ENCODE measurements at regions not wholly inside any gene's neighbourhood (a gene's known extent, or its start where the extent isn't known, plus 50 kb on each side); places are given as distances from the start of the nearest gene placed in this dataset.

GRCh38 chr18:67654101-67654500 lies 137.6 kb upstream of the DSEL start:
- Histone ChIP-seq H3K27ac (ENCODE audit: low read depth in 1 of 2, low read length in 2 of 2) (no peak overlapping the region), H3K27me3 (ENCODE audit: control insufficient read depth in 4 of 4, insufficient read depth in 4 of 4, low read length in 3 of 4) (no peaks in the 10 kb centered on the region), H3K9me3 (ENCODE audit: control insufficient read depth in 4 of 4, low read length in 3 of 4) (no peaks in the 10 kb centered on the region), H3K36me3 (ENCODE audit: control insufficient read depth in 4 of 4, insufficient read depth in 3 of 4, low read depth in 1 of 4, low read length in 3 of 4) (no peaks in the 10 kb centered on the region), H3K9ac (ENCODE audit: low read depth in 1 of 2, low read length in 2 of 2) (no peak overlapping the region), H3K4me3 (ENCODE audit: low read depth in 1 of 3, low read length in 3 of 3) (no peak overlapping the region), H3K4me1 (ENCODE audit: control insufficient read depth in 4 of 4, insufficient read depth in 4 of 4, low read length in 3 of 4) (no peaks in the 10 kb centered on the region)
- TF ChIP-seq JUND (IDR thresholded peaks at IDR 0.05) (no peak), HNF4G (IDR thresholded peaks at IDR 0.05) (no peak), ATF3 (IDR thresholded peaks at IDR 0.05) (no peak), NR2F2 (IDR thresholded peaks at IDR 0.05) (no peak), MAX (IDR thresholded peaks at IDR 0.05) (no peak), REST (IDR thresholded peaks at IDR 0.05) (no peak), EGR1 (IDR thresholded peaks at IDR 0.05; ENCODE audit: low read depth in 2 of 2) (no peak), RAD21 (IDR thresholded peaks at IDR 0.05) (no peak), RXRA (IDR thresholded peaks at IDR 0.05) (no peak), HNF4A (conservative IDR thresholded peaks at IDR 0.05) (no peak), SP1 (IDR thresholded peaks at IDR 0.05) (no peak), TAF1 (conservative IDR thresholded peaks at IDR 0.05) (no peak), FOXA2 (IDR thresholded peaks at IDR 0.05) (no peak), ZBTB33 (IDR thresholded peaks at IDR 0.05) (no peak)
- 93% methylated on average over 4 of the region's 4 CpGs for WGBS
- no peak for DNase-seq (ENCODE audit: low spot score)

- no peak overlapping the region for H3K27ac ChIP-seq (ENCODE audit: low read depth in 1 of 2, low read length in 2 of 2)
- no peaks in the 10 kb centered on the region for H3K36me3 ChIP-seq (ENCODE audit: control insufficient read depth in 4 of 4, insufficient read depth in 3 of 4, low read depth in 1 of 4, low read length in 3 of 4)
- no peak for DNase-seq (ENCODE audit: low spot score)
- H3K4me3 ChIP-seq (ENCODE audit: low read depth in 1 of 3, low read length in 3 of 3), result no peak overlapping the region
- no peaks in the 10 kb centered on the region for H3K27me3 ChIP-seq (ENCODE audit: control insufficient read depth in 4 of 4, insufficient read depth in 4 of 4, low read length in 3 of 4)
- H3K9me3 ChIP-seq (ENCODE audit: control insufficient read depth in 4 of 4, low read length in 3 of 4), result no peaks in the 10 kb centered on the region
- peaks cover 0 to 2% (median under 1%) of the 10 kb centered on the region in 4 donors for H3K4me1 ChIP-seq (ENCODE audit: control insufficient read depth in 4 of 4, insufficient read depth in 4 of 4, low read length in 3 of 4)
- 82% methylated on average over 1 of the region's 1 CpG for WGBS
- no peak overlapping the region for H3K9ac ChIP-seq (ENCODE audit: low read depth in 1 of 2, low read length in 2 of 2)
- TF ChIP-seq RXRA (IDR thresholded peaks at IDR 0.05) (no peak), FOXA2 (IDR thresholded peaks at IDR 0.05) (no peak), REST (IDR thresholded peaks at IDR 0.05) (no peak), FOXA1 (IDR thresholded peaks at IDR 0.05) (no peak), YY1 (IDR thresholded peaks at IDR 0.05) (no peak), HNF4A (conservative IDR thresholded peaks at IDR 0.05) (no peak), ZBTB33 (IDR thresholded peaks at IDR 0.05) (no peak), CTCF (IDR thresholded peaks at IDR 0.05; ENCODE audit: low read depth, low read length, missing input control) (no peak), HNF4G (IDR thresholded peaks at IDR 0.05) (no peak), GABPA (IDR thresholded peaks at IDR 0.05 in 1 of 2, conservative IDR thresholded peaks at IDR 0.05 in 1 of 2) (no peak), TAF1 (conservative IDR thresholded peaks at IDR 0.05) (no peak), JUND (IDR thresholded peaks at IDR 0.05) (no peak), NR2F2 (IDR thresholded peaks at IDR 0.05) (no peak), SP1 (IDR thresholded peaks at IDR 0.05) (no peak), EGR1 (IDR thresholded peaks at IDR 0.05; ENCODE audit: low read depth in 2 of 2) (no peak), RAD21 (IDR thresholded peaks at IDR 0.05) (no peak), ATF3 (IDR thresholded peaks at IDR 0.05) (no peak)
Observed at GRCh38 chr18:67652288-67652687, 135.8 kb upstream of the DSEL start.

All from liver (tissue), 8 donors.